Cardiac fibroblast (primary cell): ENCODE measurements at regions not wholly inside any gene's neighbourhood (a gene's known extent, or its start where the extent isn't known, plus 50 kb on each side); places are given as distances from the start of the nearest gene placed in this dataset.

Experiments
- DNase-seq, 2 donors: peaks; one replicate each; pipeline versions ENCODE4 v3.0.0 to v3.0.0-alpha.2; 2010; ENCODE audit warnings: low read depth in 2 of 2
- H3K4me3 ChIP-seq, 2 donors: replicated peaks in 1 of 2; 1 replicate in 1 of 2; 2 replicates in 1 of 2; pipeline ENCODE4 v1.5.1; 2011; ENCODE audit warnings: low read depth in 2 of 2, low read length in 2 of 2, mild to moderate bottlenecking in 2 of 2, moderate library complexity in 1 of 2
- CTCF ChIP-seq: IDR thresholded peaks from one replicate; pipeline ENCODE4 v1.5.1; 2011; ENCODE audit warnings: low read depth, mild to moderate bottlenecking, low read length, inconsistent platforms

- no peak for TF ChIP-seq CTCF
- DNase-seq, result no peak
- H3K4me3 ChIP-seq, result no peak overlapping the region
Observed at GRCh38 chr15:46768287-46768686, 949.0 kb upstream of the SEMA6D start.

GRCh38 chr15:46773016-46773415, 944.3 kb upstream of the SEMA6D start:
- H3K4me3 ChIP-seq, result no peak overlapping the region
- TF ChIP-seq CTCF, result no peak
- DNase-seq, result no peak

- DNase-seq, result no peak
- TF ChIP-seq CTCF, result no peak
- no peak overlapping the region for H3K4me3 ChIP-seq
Observed at GRCh38 chr15:46778876-46779275, 938.4 kb upstream of the SEMA6D start.

- no peak overlapping the region for H3K4me3 ChIP-seq
- no peak for TF ChIP-seq CTCF
- no peak for DNase-seq
Observed at GRCh38 chr15:46786590-46787285, 930.6 kb upstream of the SEMA6D start.

- H3K4me3 ChIP-seq, result no peak overlapping the region
- TF ChIP-seq CTCF, result no peak
- no peak for DNase-seq
Observed at GRCh38 chr15:46795685-46796084, 921.6 kb upstream of the SEMA6D start.

- H3K4me3 ChIP-seq, result no peak overlapping the region
Observed at GRCh38 chr15:46808834-46809233, 908.5 kb upstream of the SEMA6D start.

More at GRCh38 chr15:46808834-46809233, 908.5 kb upstream of the SEMA6D start:
- no peak for TF ChIP-seq CTCF
- no peak for DNase-seq
